ENCODE measurements at regions not wholly inside any gene's neighbourhood (a gene's known extent, or its start where the extent isn't known, plus 50 kb on each side); places are given as distances from the start of the nearest gene placed in this dataset.
A peak's percentile ranks its signal among the peaks of the same experiment; 100 is the strongest.

DNA sequence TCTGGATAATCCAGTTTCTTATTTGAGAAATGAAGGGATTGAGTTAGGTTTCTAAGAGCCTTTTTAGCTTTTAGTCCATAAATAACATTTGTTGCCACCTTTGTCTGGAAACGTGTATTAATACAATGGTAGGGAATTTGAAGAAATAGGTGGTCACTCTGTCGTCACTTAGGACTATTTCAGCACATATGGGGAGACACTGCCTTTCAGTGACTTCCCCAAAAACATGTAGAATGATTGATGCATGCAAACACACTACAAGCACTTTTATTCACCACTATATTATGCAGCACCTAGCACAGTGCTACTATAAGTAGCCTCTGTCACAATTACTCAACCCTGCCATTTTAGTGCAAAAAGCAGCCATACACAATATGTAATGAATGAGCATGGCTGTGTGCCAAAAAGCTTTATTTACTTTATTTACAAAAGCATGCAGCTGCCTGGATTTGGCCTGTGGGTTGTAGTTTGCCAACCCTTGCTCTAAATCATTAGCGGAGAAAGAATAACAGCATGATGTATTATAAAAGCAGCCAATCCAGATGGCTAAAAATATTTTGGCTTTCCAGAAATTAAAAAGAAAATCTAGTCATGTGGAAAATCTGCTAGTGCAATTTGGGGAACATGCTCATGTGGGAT, 154.2 kb upstream of the HMHB1 start:
- Histone ChIP-seq H3K9me2 (replicated peaks; ENCODE audit: control insufficient read depth, low read length) (no peaks in the 10 kb centered on the region), H3K4me3 (ENCODE audit: low read length) (peak overlapping the region; percentile 26), H3K27me3 (ENCODE audit: control insufficient read depth, low read length) (no peaks in the 10 kb centered on the region), H3K9me3 (ENCODE audit: control insufficient read depth, insufficient read depth, low read length) (no peaks in the 10 kb centered on the region; the same call in 1 of the 2 replicates), H3F3A (ENCODE audit: control insufficient read depth, insufficient read depth) (no peaks in the 10 kb centered on the region), H3K36me3 (ENCODE audit: control insufficient read depth, low read length) (no peaks in the 10 kb centered on the region), H4K20me1 (ENCODE audit: control insufficient read depth, insufficient read depth, low read depth, low read length) (no peaks in the 10 kb centered on the region), H3K4me2 (ENCODE audit: low read length) (peak overlapping the region; percentile 56), H3K4me1 (ENCODE audit: control insufficient read depth, low read length) (peaks cover 19% of the 10 kb centered on the region), H3K79me2 (ENCODE audit: control insufficient read depth, low read length) (no peaks in the 10 kb centered on the region), H3K27ac (ENCODE audit: low read depth, low read length) (peak overlapping the region; percentile 31)
- no peak for TF ChIP-seq CTCF (IDR thresholded peaks at IDR 0.05; ENCODE audit: low read depth, low read length, poor library complexity, severe bottlenecking)
- TF ChIP-seq EZH2phosphoT487 (IDR thresholded peaks at IDR 0.05; ENCODE audit: borderline replicate concordance, low read length): no peak

GRCh38 chr5:143653766-143654282, 158.1 kb upstream of the HMHB1 start:
- H3F3A ChIP-seq (ENCODE audit: control insufficient read depth, insufficient read depth): no peaks in the 10 kb centered on the region
- peaks cover 19% of the 10 kb centered on the region for H3K4me1 ChIP-seq (ENCODE audit: control insufficient read depth, low read length)
- H3K79me2 ChIP-seq (ENCODE audit: control insufficient read depth, low read length): no peaks in the 10 kb centered on the region
- TF ChIP-seq EZH2phosphoT487 (IDR thresholded peaks at IDR 0.05; ENCODE audit: borderline replicate concordance, low read length): no peak
- no peak for TF ChIP-seq CTCF (IDR thresholded peaks at IDR 0.05; ENCODE audit: low read depth, low read length, poor library complexity, severe bottlenecking)
- H3K36me3 ChIP-seq (ENCODE audit: control insufficient read depth, low read length): no peaks in the 10 kb centered on the region
- H3K27me3 ChIP-seq (ENCODE audit: control insufficient read depth, low read length): no peaks in the 10 kb centered on the region
- no peaks in the 10 kb centered on the region for H3K9me2 ChIP-seq (replicated peaks; ENCODE audit: control insufficient read depth, low read length)
- H3K9me3 ChIP-seq (ENCODE audit: control insufficient read depth, insufficient read depth, low read length): no peaks in the 10 kb centered on the region; the same call in 1 of the 2 replicates
- no peaks in the 10 kb centered on the region for H4K20me1 ChIP-seq (ENCODE audit: control insufficient read depth, insufficient read depth, low read depth, low read length)
- no peak overlapping the region for H3K4me3 ChIP-seq (ENCODE audit: low read length)
- no peak overlapping the region for H3K27ac ChIP-seq (ENCODE audit: low read depth, low read length)
- no peak overlapping the region for H3K4me2 ChIP-seq (ENCODE audit: low read length)

DNA sequence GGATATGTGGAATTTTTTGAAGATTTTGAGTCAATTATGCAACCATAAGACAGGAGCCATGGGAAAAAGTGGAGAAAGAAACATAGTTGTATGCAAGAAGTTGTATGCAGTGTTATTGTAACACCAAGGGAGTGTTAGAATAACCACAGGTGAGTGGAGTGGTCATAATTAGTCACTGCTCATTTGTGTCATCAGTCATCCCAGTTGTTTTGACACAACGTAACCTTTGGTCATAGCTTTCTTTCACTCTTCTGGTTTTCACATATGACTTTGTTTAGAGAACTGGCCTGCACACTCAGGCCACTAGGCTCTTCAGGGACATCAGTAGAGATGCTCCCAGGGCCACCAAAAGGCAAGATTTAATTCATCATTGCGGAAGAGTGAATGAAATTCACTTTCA, 158.7 kb upstream of the HMHB1 start:
- H3K27me3 ChIP-seq (ENCODE audit: control insufficient read depth, low read length): no peaks in the 10 kb centered on the region
- no peak overlapping the region for H3K27ac ChIP-seq (ENCODE audit: low read depth, low read length)
- H3K36me3 ChIP-seq (ENCODE audit: control insufficient read depth, low read length): no peaks in the 10 kb centered on the region
- H3K79me2 ChIP-seq (ENCODE audit: control insufficient read depth, low read length): no peaks in the 10 kb centered on the region
- H4K20me1 ChIP-seq (ENCODE audit: control insufficient read depth, insufficient read depth, low read depth, low read length): no peaks in the 10 kb centered on the region
- TF ChIP-seq CTCF (IDR thresholded peaks at IDR 0.05; ENCODE audit: low read depth, low read length, poor library complexity, severe bottlenecking) (no peak), EZH2phosphoT487 (IDR thresholded peaks at IDR 0.05; ENCODE audit: borderline replicate concordance, low read length) (no peak)
- H3K4me2 ChIP-seq (ENCODE audit: low read length): no peak overlapping the region
- no peaks in the 10 kb centered on the region for H3F3A ChIP-seq (ENCODE audit: control insufficient read depth, insufficient read depth)
- no peaks in the 10 kb centered on the region; the same call in 1 of the 2 replicates for H3K9me3 ChIP-seq (ENCODE audit: control insufficient read depth, insufficient read depth, low read length)
- no peak overlapping the region for H3K4me3 ChIP-seq (ENCODE audit: low read length)
- no peaks in the 10 kb centered on the region for H3K9me2 ChIP-seq (replicated peaks; ENCODE audit: control insufficient read depth, low read length)
- peaks cover 16% of the 10 kb centered on the region for H3K4me1 ChIP-seq (ENCODE audit: control insufficient read depth, low read length)

All from DOHH2 (cell line).